K562 (cell line): ENCODE measurements at regions not wholly inside any gene's neighbourhood (a gene's known extent, or its start where the extent isn't known, plus 50 kb on each side); places are given as distances from the start of the nearest gene placed in this dataset.
A peak's percentile ranks its signal among the peaks of the same experiment; 100 is the strongest.

Experiments used
- ATAC-seq: fragments of 200-7000 bp; cut with Tn5 transposase; 3 replicates; pipeline ENCODE4 v1.9.1; 2020; ENCODE audit warnings: moderate library complexity
- BruUV-seq: library from RNA; stranded (reverse); fragments of 400-500 nt; replicated peaks from 2 replicates; lab custom pipeline; 2021; lab: Mats Ljungman, UMichigan
- CTCF ChIA-PET: fragments of 300-600 bp; formaldehyde crosslinking; extraction: SDS; loops from one replicate; lab custom pipeline; 2021; ENCODE audit warnings: low intra/inter-chr PET ratio; lab: Yijun Ruan, JAX
- POLR2A ChIA-PET: fragments of 300-600, 350-650 bp; sonication (Branson Sonifier 250); formaldehyde crosslinking; extraction: SDS; loops from one replicate; lab custom pipeline; 2021; ENCODE audit warnings: antibody characterized with exemption, inconsistent platforms; lab: Yijun Ruan, JAX
- DNase-seq, 4 experiments: peaks; one replicate each; pipeline versions ENCODE4 v3.0.0 to v3.0.0-alpha.2; 2011 to 2018; ENCODE audit warnings: low spot score in 3 of 4, mixed read lengths in 3 of 4; ENCODE audit errors: extremely low read depth in 1 of 4
- FAIRE-seq: peaks from 2 replicates; lab custom pipeline; 2011; peaks lifted over from hg19 to GRCh38; lab: Jason Lieb, UNC
- H2AFZ ChIP-seq: 2 replicates; pipeline ENCODE4 v1.6.0; 2011; ENCODE audit warnings: low read depth, low read length, control low read depth, inconsistent platforms
- H3K27ac ChIP-seq: fragments of 200-600 bp; 3 replicates; pipeline ENCODE4 v1.8.0; 2011; ENCODE audit warnings: low read depth, mild to moderate bottlenecking, control low read depth, inconsistent platforms, low read length, moderate library complexity, mixed read lengths; ENCODE audit errors: extremely low read depth
- H3K27me3 ChIP-seq, 2 experiments: fragments of 300-600 bp in 1 of 2; 2 replicates in 1 of 2; 3 replicates in 1 of 2; pipeline versions ENCODE4 v1.6.0 to v1.8.0; 2011; ENCODE audit warnings: inconsistent platforms in 2 of 2, low read length in 2 of 2, mild to moderate bottlenecking in 1 of 2, mixed read lengths in 1 of 2, moderate library complexity in 1 of 2; ENCODE audit not compliant: control insufficient read depth in 2 of 2, insufficient read depth in 2 of 2
- H3K36me3 ChIP-seq: fragments of 300-600 bp; 3 replicates; pipeline ENCODE4 v1.8.0; 2011; ENCODE audit warnings: mild to moderate bottlenecking, low read length, inconsistent platforms; ENCODE audit not compliant: control insufficient read depth, insufficient read depth
- H3K4me1 ChIP-seq, 2 experiments: fragments of 200-600 bp in 1 of 2; replicated peaks in 1 of 2; 2 replicates in 1 of 2; 3 replicates in 1 of 2; pipeline versions ENCODE4 v1.5.1 to v1.8.0; 2011; ENCODE audit warnings: inconsistent platforms in 2 of 2, low read length in 2 of 2, mild to moderate bottlenecking in 1 of 2, mixed read lengths in 1 of 2, moderate library complexity in 1 of 2; ENCODE audit not compliant: control insufficient read depth in 2 of 2, insufficient read depth in 2 of 2
- H3K4me2 ChIP-seq: 2 replicates; pipeline ENCODE4 v1.6.1; 2011; ENCODE audit warnings: low read length, control low read depth, inconsistent platforms, mixed read lengths; ENCODE audit not compliant: insufficient read depth
- H3K4me3 ChIP-seq: fragments of 200-600 bp; sonication (generic), shearing (Covaris generic); 2 replicates; pipeline ENCODE4 v1.5.1; 2016; ENCODE audit warnings: control low read depth, inconsistent platforms
- H3K79me2 ChIP-seq: fragments of 200-600 bp; 3 replicates; pipeline ENCODE4 v1.8.0; 2011; ENCODE audit warnings: low read length, inconsistent platforms; ENCODE audit not compliant: control insufficient read depth, insufficient read depth
- H3K9ac ChIP-seq, 2 experiments: 2 replicates each; pipeline versions ENCODE4 v1.6.0 to v1.6.1; 2011; ENCODE audit warnings: low read depth in 2 of 2, low read length in 2 of 2, control low read depth in 1 of 2, inconsistent platforms in 1 of 2, mild to moderate bottlenecking in 1 of 2, mixed read lengths in 1 of 2; ENCODE audit not compliant: insufficient read depth in 1 of 2
- H3K9me1 ChIP-seq: one replicate; pipeline ENCODE4 v1.6.0; 2011; ENCODE audit warnings: inconsistent platforms, mild to moderate bottlenecking, low read length, moderate library complexity; ENCODE audit not compliant: control insufficient read depth, insufficient read depth
- H3K9me3 ChIP-seq: replicated peaks from 2 replicates; pipeline ENCODE4 v1.5.1; 2011; ENCODE audit warnings: low read depth, low read length, inconsistent platforms; ENCODE audit not compliant: control insufficient read depth, insufficient read depth
- H4K20me1 ChIP-seq: replicated peaks from 2 replicates; pipeline ENCODE4 v1.6.1; 2011; ENCODE audit warnings: low read length, inconsistent platforms, mixed read lengths; ENCODE audit not compliant: control insufficient read depth, insufficient read depth
- ATF3 ChIP-seq, 2 experiments: fragments of 450-650 bp in 1 of 2; sonication (generic) in 1 of 2; formaldehyde crosslinking in 1 of 2; IDR thresholded peaks in 1 of 2; conservative IDR thresholded peaks in 1 of 2; 2 replicates each; pipeline versions ENCODE4 v1.6.1 to v1.8.1; 2016 to 2023; ENCODE audit warnings: mild to moderate bottlenecking in 2 of 2, moderate library complexity in 2 of 2, inconsistent platforms in 1 of 2, missing genetic modification reagents in 1 of 2
- CTCF ChIP-seq, 3 experiments: IDR thresholded peaks in 2 of 3; conservative IDR thresholded peaks in 1 of 3; 2 replicates each; pipeline ENCODE4 v1.5.1; 2011 to 2012; ENCODE audit warnings: low read length in 3 of 3, mild to moderate bottlenecking in 3 of 3, control low read depth in 2 of 3, improper control_type of control experiment in 1 of 3, inconsistent platforms in 1 of 3, low read depth in 1 of 3, mixed read lengths in 1 of 3, moderate library complexity in 1 of 3; ENCODE audit not compliant: insufficient read depth in 2 of 3
- SMC3 ChIP-seq: conservative IDR thresholded peaks from 2 replicates; pipeline ENCODE4 v1.6.1; 2011; ENCODE audit warnings: low read depth, low read length, improper control_type of control experiment; ENCODE audit not compliant: insufficient read depth
- ZNF316 ChIP-seq: fragments of 450-650 bp; IDR thresholded peaks from 2 replicates; pipeline ENCODE4 v1.6.1; 2016
- WGBS: fragments of 100-300 bp; shearing (Covaris generic); methylation state at CpG from one replicate; pipeline ENCODE4 v1.1.6; 2016; ENCODE audit warnings: low coverage, mixed read lengths; ENCODE audit not compliant: insufficient coverage; ENCODE audit errors: missing lambda C conversion rate; 5-methylcytosine and 5-hydroxymethylcytosine counted together
- in situ Hi-C: fragments of 300-500 bp; cut with MboI; formaldehyde crosslinking; loops from 4 replicates; pipeline ENCODE4 v1.15.0; 2018; ENCODE audit warnings: inconsistent platforms, mixed read lengths
- intact Hi-C: fragments of 100-400 bp; cut with micrococcal nuclease; formaldehyde crosslinking; loops from 2 replicates; pipeline ENCODE4 v1.14.2; 2022

- peak in 2 of 3 experiments; percentile 42 to 48; a peak in 5 of 6 replicates for TF ChIP-seq CTCF (IDR thresholded peaks at IDR 0.05 in 2 of 3, conservative IDR thresholded peaks at IDR 0.05 in 1 of 3; ENCODE audit: insufficient read depth in 2 of 3, low read depth in 1 of 3, low read length in 3 of 3)
- TF ChIP-seq ZNF316: no peak
- TF ChIP-seq, all 486 proteins: peak for 5
These were observed 185.9 kb downstream of the RAB11FIP2 start (continued) for GRCh38 chr10:117860823-117861222.

GRCh38 chr10:117861329-117861728, 185.4 kb downstream of the RAB11FIP2 start:
- no peak for TF ChIP-seq SMC3
- TF ChIP-seq ATF3 (IDR thresholded peaks at IDR 0.05): peak; percentile 34
- no peak for TF ChIP-seq ATF3 (CRISPR knock-in tag; conservative IDR thresholded peaks at IDR 0.05)
- FAIRE-seq (no peak), DNase-seq (no peak), ATAC-seq (no peak)
- H3K4me3 ChIP-seq: no peak overlapping the region
- no peaks in the 10 kb centered on the region for H3K27me3 ChIP-seq
- POLR2A ChIA-PET: no interaction called here
- H3K36me3 ChIP-seq: no peaks in the 10 kb centered on the region
- in situ Hi-C loops (no loop called here), intact Hi-C loops (loop anchor here (5.0 kb wide), 1 partner anchor 381 kb away; no protein-coding TSS in a partner anchor)
- no peaks in the 10 kb centered on the region for H3K9me3 ChIP-seq
- CTCF ChIA-PET: interaction anchor here (0.9 kb wide), 1 partner anchor 380 kb away, joined by 4 read pairs; no protein-coding TSS in a partner anchor
- no peaks in the 10 kb centered on the region for H3K4me1 ChIP-seq
- H3K27ac ChIP-seq: no peak overlapping the region
- no peaks in the 10 kb centered on the region for H3K79me2 ChIP-seq
- no TSS peak for BruUV-seq
- no peaks in the 10 kb centered on the region for H4K20me1 ChIP-seq
- no peaks in the 10 kb centered on the region for H3K9me1 ChIP-seq
- no peak overlapping the region for H3K9ac ChIP-seq
- no peak overlapping the region for H2AFZ ChIP-seq
- WGBS: 3% methylated on average over 4 of the region's 4 CpGs
- H3K4me2 ChIP-seq: no peak overlapping the region
